Ishikawa (cell line): ENCODE measurements at regions not wholly inside any gene's neighbourhood (a gene's known extent, or its start where the extent isn't known, plus 50 kb on each side); places are given as distances from the start of the nearest gene placed in this dataset.

Experiments used
- CEBPB ChIP-seq: IDR thresholded peaks from 2 replicates; pipeline ENCODE4 v1.6.1; 2012
- CREB1 ChIP-seq: IDR thresholded peaks from 2 replicates; pipeline ENCODE4 v1.6.1; 2012; ENCODE audit warnings: low read depth
- EGR1 ChIP-seq: IDR thresholded peaks from 2 replicates; pipeline ENCODE4 v1.6.1; 2012
- EP300 ChIP-seq: IDR thresholded peaks from 2 replicates; pipeline ENCODE4 v1.6.1; 2012; ENCODE audit warnings: borderline replicate concordance
- FOXM1 ChIP-seq: IDR thresholded peaks from 2 replicates; pipeline ENCODE4 v1.6.1; 2012; ENCODE audit warnings: low read depth, borderline replicate concordance
- MAX ChIP-seq: IDR thresholded peaks from 2 replicates; pipeline ENCODE4 v1.6.1; 2012
- RAD21 ChIP-seq: IDR thresholded peaks from 2 replicates; pipeline ENCODE4 v1.6.1; 2012; ENCODE audit warnings: low read depth
- REST ChIP-seq: IDR thresholded peaks from 2 replicates; pipeline ENCODE4 v1.6.1; 2012; ENCODE audit warnings: low read depth, mild to moderate bottlenecking
- TAF1 ChIP-seq: IDR thresholded peaks from 2 replicates; pipeline ENCODE4 v1.6.1; 2012; ENCODE audit warnings: low read depth, mild to moderate bottlenecking
- TCF12 ChIP-seq: IDR thresholded peaks from 2 replicates; pipeline ENCODE4 v1.6.1; 2012; ENCODE audit warnings: low read depth
- TEAD4 ChIP-seq: IDR thresholded peaks from 2 replicates; pipeline ENCODE4 v1.6.1; 2012
- YY1 ChIP-seq: IDR thresholded peaks from 2 replicates; pipeline ENCODE4 v1.6.1; 2012; ENCODE audit warnings: low read depth
- ZBTB7A ChIP-seq: IDR thresholded peaks from 2 replicates; pipeline ENCODE4 v1.6.1; 2012; ENCODE audit warnings: low read depth
- TF ChIP-seq, protein P1 (sequence below): IDR thresholded peaks from 2 replicates; pipeline ENCODE4 v1.6.1; 2012

DNA sequence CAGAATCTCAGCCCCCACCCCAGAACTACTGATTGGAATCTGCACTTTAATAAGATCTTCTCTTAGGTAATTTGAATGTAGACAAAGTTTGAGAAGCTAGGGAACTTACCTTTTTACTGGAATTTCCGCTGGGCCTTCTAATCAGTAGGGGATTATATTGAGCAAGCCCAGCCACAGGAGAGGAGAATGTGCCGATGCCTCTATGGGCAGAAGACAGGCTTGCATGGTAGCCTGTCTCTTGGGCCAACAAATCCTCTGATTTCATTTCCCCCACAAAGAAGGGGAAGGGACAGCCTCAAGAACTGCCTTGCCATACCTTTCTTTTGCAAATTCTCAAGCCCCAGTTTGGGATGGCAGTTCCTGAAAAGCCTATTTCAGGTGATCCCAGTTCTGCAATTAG, 163.4 kb upstream of the BDNF start:
- no peak for TF ChIP-seq REST
- TF ChIP-seq EP300: no peak
- TF ChIP-seq CREB1: no peak
- TF ChIP-seq TAF1: no peak
- TF ChIP-seq, protein P1, sequence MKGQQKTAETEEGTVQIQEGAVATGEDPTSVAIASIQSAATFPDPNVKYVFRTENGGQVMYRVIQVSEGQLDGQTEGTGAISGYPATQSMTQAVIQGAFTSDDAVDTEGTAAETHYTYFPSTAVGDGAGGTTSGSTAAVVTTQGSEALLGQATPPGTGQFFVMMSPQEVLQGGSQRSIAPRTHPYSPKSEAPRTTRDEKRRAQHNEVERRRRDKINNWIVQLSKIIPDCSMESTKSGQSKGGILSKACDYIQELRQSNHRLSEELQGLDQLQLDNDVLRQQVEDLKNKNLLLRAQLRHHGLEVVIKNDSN: no peak
- no peak for TF ChIP-seq FOXM1
- TF ChIP-seq EGR1: no peak
- no peak for TF ChIP-seq MAX
- no peak for TF ChIP-seq YY1
- no peak for TF ChIP-seq RAD21
- TF ChIP-seq TCF12: no peak
- no peak for TF ChIP-seq TEAD4
- TF ChIP-seq CEBPB: no peak
- TF ChIP-seq ZBTB7A: no peak
